HG02870 (cell line): ENCODE measurements at regions not wholly inside any gene's neighbourhood (a gene's known extent, or its start where the extent isn't known, plus 50 kb on each side); places are given as distances from the start of the nearest gene placed in this dataset.
A peak's percentile ranks its signal among the peaks of the same experiment; 100 is the strongest.

Source experiments
- ATAC-seq: cut with Tn5 transposase; IDR thresholded peaks from one replicate; pipeline ENCODE4 v1.9.1; 2021; ENCODE audit warnings: mild to moderate bottlenecking, moderate library complexity; ENCODE audit not compliant: unreplicated experiment

- no peak for ATAC-seq
These were observed 646.1 kb downstream of the IRS1 start for GRCh38 chr2:226153553-226153952.

GRCh38 chr2:226151157-226151556 lies 648.5 kb downstream of the IRS1 start:
- ATAC-seq, result no peak

- ATAC-seq, result no peak
These were observed 656.5 kb downstream of the IRS1 start for GRCh38 chr2:226143091-226143490.

GRCh38 chr2:226142463-226142862 lies 657.2 kb downstream of the IRS1 start:
- no peak for ATAC-seq

GRCh38 chr2:226140594-226140993 lies 659.0 kb downstream of the IRS1 start:
- no peak for ATAC-seq

- no peak for ATAC-seq
These were observed 659.9 kb downstream of the IRS1 start for GRCh38 chr2:226139759-226140158.

GRCh38 chr2:226137201-226137811 lies 662.3 kb downstream of the IRS1 start:
- ATAC-seq, result peak; percentile 30

- peak; percentile 54 for ATAC-seq
These were observed 662.9 kb downstream of the IRS1 start for GRCh38 chr2:226136739-226137138.

GRCh38 chr2:226135861-226136548 lies 663.6 kb downstream of the IRS1 start:
- ATAC-seq, result no peak

GRCh38 chr2:226132323-226133215 lies 667.1 kb downstream of the IRS1 start:
- no peak for ATAC-seq

GRCh38 chr2:226131299-226131784 lies 668.3 kb downstream of the IRS1 start:
- ATAC-seq, result no peak

GRCh38 chr2:226130192-226130591 lies 669.4 kb downstream of the IRS1 start:
- ATAC-seq, result no peak

- ATAC-seq, result no peak
These were observed 671.9 kb downstream of the IRS1 start for GRCh38 chr2:226127682-226128081.

GRCh38 chr2:226126104-226126503 lies 673.5 kb downstream of the IRS1 start:
- ATAC-seq, result no peak

- ATAC-seq, result no peak
These were observed 674.3 kb downstream of the IRS1 start for GRCh38 chr2:226125176-226125883.

- ATAC-seq, result no peak
These were observed 675.0 kb downstream of the IRS1 start for GRCh38 chr2:226124548-226125011.

- no peak for ATAC-seq
These were observed 676.3 kb downstream of the IRS1 start for GRCh38 chr2:226123300-226123699.

- ATAC-seq, result no peak
These were observed 677.6 kb downstream of the IRS1 start for GRCh38 chr2:226122041-226122440.

GRCh38 chr2:226121046-226121738 lies 678.4 kb downstream of the IRS1 start:
- no peak for ATAC-seq
